G401 (cell line): ENCODE measurements at regions not wholly inside any gene's neighbourhood (a gene's known extent, or its start where the extent isn't known, plus 50 kb on each side); places are given as distances from the start of the nearest gene placed in this dataset.

Experiments used
- DNase-seq: peaks from one replicate; pipeline ENCODE4 v3.0.0-alpha.2; 2015; ENCODE audit warnings: low spot score
- in situ Hi-C: cut with HindIII; loops from 2 replicates; pipeline ENCODE4 v1.10.0; 2016; ENCODE audit warnings: low sequenced_read_pairs, mixed read lengths

DNA sequence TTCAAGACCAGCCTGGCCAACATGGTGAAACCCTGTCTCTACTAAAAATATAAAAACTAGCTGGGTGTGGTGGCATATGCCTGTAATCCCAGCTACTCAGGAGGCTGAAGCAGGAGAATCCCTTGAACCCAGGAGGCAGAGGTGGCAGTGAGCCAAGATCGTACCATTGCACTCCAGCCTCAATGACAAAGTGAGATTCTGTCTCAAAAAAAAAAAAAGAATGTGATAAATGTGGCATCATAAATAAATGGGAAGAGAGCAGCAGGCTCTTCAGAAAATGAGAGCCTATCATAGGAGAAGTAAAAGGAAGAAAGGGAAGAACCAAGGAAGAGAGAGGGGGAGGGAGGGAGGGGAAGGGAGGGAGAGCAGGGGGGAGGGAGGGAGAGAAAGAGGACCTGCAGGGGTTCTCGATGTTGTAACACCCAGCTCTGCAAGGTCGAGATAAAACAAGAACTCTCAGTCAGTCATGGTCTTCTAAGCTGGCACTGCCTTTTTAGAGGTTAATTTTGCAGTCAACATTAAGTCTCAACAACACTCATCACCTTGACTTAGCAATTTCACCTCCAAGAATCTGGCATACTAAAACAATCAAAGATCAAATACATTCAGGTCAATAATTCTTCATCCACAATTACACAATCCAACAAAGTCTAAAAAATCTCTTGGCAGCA is 68.7 kb upstream of the SIMC1 start:
- DNase-seq, result no peak
- in situ Hi-C loops, result no loop called here

DNA sequence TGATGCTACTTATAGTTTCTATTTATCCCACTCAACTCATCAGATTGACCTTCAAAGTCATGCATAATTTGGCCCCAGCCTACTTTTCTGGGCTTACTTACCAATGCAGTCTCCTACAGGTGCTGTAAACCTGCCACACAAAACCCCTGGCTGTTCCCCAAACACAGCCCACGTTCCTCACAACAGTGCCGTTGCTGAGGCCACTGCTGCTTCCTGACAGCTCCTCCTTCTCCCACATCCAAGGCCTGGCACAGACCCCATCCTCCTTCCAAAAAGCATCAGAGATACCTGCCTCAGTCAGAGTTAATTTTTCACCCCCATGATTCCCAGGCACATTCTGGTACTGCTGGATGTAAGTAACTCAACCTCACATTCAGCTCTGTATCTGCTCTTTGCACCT is 68.1 kb upstream of the SIMC1 start:
- DNase-seq, result no peak
- in situ Hi-C loops, result no loop called here

DNA sequence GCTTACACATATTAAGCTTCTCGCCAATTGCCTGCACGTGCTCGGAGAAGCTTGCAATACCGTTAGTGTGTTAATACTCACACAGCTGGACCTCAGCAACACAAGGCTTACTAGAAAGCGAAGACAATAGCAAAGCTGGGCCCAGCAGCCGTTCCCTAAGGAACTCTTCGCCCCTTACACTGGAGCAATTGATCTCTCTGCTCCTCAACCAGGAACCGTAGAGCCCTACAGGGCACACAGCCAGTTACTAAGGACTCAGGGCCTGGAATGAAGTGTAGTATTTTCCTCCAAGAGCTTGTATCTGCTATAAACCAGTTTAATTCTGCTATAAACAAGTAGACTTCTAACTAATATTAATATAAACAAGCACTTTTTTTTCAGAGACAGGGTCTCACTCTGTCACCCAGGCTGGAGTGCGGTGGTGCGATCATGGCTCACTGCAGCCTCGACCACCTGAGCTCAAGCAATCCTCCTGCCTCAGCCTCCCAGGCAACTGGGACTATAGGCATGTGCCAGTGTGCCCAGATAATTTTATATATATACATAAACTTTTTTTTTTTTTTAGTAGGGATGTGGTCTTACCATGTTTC is 67.0 kb upstream of the SIMC1 start:
- no peak for DNase-seq

DNA sequence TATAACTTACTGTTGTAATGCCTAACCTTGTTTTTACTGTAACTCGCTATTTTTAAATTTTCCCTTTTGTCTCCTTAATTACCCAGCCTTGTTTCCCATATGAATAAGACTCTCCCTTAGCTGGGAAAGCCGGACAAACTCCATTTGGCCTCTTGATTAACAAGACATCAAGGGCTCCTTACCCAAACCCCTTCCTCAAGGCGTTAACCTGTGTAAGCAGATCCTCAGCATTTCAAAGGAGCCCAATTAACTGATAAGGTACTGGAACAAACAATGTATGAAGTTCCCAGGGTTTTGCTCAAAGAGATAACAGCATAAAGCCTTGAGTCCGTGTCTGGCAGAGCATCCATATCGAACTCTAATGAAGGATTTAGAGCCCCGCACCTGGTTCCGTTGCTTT is 66.0 kb upstream of the SIMC1 start:
- in situ Hi-C loops, result no loop called here
- DNase-seq, result no peak

More for the DNA sequence above, 67.0 kb upstream of the SIMC1 start:
- in situ Hi-C loops, result no loop called here

DNA sequence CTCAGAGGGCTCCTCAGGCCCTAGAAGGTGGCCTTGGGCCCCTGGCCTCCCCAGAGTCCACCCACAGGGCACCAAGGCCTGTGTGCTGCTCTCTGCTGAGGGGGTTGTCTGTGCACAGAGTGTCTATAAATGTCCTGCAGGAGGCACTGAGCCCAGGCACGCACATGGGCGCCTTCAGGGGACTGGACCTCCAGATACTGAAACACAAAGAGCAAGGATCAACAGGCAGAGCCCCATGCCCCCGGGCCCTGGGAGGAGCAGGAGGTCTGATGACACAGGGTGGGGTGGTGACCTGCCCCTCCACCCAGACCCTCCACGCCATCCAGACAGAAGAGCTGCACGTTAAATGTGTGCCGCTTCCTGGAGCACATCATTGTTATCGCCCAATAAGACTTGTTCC is 64.6 kb upstream of the SIMC1 start:
- DNase-seq, result no peak
- in situ Hi-C loops, result no loop called here

DNA sequence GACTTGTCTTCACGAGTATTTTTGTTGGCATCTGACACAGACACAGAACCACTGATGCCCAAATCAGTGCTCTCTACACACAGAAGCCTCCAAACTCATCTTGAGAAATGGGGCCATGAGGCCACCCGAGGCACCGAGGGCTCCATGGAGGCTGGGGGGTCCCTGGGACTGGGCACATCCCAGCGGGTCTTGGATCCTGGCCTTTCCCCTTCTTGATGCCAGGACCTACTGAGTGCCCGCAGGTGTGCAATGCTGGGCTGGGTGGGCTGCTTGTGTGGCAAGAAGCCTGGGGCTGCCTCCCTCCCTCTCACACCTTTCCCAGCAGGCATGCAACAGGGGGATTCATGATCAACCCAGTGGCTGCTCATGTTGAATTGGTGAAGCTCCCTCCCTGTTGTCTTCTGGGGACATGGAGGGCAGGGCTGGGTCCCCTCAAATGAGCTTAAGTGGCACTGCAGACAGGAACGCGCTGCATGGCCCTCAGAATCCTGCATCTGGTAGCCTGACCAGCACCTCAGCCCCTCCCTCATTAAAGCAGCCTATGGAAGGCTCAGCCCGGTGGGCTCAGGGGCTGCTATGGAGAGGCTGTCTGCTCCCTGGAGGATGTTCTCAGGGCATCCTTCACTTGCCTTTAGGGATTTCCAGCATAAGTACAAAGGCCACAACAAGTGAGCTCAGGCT is 63.7 kb upstream of the SIMC1 start:
- in situ Hi-C loops, result no loop called here
- DNase-seq, result no peak

DNA sequence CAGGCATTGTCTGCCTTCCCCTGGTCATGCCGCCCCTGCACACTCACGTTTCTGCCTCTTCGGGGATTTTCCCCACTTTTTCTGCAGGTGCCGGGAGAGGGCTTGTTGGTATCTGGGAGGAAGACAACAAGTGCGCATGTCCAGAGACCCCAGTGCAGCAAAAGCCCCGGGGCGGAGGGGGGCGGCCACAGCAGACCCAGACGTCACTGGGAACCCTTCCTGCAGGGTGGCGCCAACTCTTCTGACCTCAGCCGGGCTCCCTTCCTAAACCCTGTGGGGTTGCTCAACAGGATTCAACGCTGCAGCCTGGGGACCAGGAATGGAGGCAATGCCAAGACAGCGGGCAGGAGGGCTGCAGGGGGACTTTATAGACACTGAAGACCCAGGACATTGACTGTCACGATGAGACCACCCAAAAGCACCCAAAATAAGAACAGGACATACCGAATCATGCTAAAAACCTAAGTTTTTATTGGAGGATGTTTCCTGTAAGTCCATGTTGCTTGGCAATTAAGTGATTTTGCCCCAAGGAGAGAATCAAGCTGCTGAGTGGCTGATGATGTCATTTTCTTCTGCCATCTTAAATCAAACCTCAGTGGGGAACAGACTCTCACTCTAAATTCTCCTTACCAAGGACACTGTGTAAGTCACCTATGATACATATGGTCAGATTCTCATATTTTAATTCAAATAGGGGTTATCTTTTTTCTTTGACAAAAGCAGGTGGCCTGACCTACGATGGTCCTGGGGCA is 62.9 kb upstream of the SIMC1 start:
- no peak for DNase-seq
- in situ Hi-C loops, result no loop called here

DNA sequence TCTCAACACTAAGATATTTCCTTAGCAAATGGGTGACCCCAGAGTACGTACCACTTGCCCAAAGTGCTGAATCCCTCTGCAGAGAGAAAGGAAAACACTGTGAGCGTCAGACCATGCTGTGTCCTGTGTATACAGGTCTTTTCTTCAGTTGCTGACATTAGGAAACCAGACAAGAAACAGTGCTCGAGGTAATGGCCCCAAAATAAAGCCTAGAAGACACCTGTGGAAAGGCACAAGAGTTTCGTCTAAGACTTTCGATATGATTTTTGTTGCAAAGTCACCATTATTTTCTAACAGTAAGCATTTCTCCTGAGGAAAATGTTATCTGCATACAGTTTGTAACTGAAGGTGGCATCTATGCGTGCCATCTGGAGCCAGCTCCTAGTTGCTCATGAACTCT is 62.0 kb upstream of the SIMC1 start:
- in situ Hi-C loops, result no loop called here
- DNase-seq, result no peak

DNA sequence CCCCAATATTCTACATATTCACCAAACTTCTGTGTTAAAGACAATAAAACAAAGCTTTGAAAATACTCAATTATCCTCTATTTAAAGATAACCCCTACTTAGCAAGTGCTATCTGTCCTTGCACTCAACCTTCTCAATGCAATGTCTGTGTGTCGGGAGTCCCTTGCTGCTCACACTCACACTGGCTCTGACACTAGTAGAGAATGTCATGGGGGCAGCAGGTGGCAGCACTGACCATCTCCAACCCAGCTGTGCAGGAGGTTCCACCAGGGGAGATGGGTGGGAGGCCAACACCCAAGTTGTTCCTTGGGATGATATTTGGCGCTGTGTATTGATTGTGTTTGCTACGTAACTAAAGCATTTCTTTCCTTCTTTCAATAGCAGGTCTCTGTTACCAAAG is 59.4 kb upstream of the SIMC1 start:
- DNase-seq, result no peak
- in situ Hi-C loops, result no loop called here

DNA sequence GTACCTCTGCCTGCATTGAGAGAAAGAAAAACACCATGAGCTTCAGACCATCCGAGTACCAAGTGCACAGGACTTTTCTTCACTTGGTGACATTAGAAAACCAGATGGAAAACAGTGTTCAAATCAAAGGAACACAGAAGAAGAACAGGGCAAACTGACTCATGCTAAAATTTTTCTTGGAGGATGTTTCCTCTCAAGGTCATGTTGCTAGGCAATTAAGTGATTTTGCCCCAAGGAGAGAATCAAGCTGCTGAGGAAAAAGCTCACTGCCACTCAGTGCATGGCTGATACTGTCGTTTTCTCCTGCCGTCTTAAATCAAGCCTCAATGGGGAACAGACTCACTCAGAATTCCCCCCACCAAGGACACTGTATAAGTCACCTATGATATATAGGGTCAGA is 57.9 kb upstream of the SIMC1 start:
- in situ Hi-C loops, result no loop called here

DNA sequence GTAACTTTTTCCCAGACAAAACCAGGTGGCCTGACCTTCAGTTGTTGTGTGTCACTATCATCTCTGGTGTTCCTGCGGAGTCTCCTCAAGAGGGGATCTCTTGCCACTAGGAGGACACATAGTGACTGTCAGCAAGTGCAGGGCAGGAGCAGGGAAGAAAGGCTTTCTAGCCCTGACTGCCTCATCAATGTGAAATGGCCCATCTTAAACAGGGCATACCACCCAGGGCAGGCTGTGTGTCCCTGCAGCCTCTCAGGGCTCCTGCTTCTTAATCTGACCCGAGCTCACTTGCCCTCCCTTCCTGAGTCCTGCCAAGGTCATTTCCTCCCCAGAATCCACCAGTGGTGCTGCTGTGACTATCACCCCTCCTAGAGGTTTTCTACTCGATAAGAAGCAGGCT is 57.4 kb upstream of the SIMC1 start:
- in situ Hi-C loops, result no loop called here
- DNase-seq, result no peak

More for the DNA sequence above, 57.9 kb upstream of the SIMC1 start:
- no peak for DNase-seq

DNA sequence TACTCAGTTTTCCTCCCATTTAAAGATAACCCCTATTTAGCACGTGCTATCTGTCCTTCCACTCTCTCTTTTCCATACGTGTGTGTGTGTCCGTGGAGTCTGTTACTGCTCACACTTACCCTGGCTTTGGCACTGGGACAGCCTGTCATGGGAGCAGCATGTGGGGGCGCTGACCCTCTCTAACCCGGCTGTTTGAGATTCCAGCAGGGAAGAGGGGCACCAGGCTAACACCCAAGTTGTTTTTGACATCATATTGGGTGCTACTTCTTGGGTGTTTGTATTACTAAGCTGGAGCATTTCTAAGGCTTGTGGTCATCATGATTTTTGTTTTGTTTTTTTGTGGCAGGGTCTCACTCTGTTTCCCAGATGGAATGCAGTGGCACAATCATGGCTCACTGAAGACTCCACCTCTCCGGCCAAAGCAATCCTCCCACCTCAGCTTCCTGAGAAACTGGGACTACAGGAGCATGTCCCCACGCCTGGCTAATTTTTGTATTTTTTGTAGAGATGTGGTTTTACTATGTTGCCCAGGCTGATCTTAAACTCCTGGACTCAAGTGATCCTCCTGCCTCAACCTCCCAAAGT is 56.9 kb upstream of the SIMC1 start:
- in situ Hi-C loops, result no loop called here
- no peak for DNase-seq

DNA sequence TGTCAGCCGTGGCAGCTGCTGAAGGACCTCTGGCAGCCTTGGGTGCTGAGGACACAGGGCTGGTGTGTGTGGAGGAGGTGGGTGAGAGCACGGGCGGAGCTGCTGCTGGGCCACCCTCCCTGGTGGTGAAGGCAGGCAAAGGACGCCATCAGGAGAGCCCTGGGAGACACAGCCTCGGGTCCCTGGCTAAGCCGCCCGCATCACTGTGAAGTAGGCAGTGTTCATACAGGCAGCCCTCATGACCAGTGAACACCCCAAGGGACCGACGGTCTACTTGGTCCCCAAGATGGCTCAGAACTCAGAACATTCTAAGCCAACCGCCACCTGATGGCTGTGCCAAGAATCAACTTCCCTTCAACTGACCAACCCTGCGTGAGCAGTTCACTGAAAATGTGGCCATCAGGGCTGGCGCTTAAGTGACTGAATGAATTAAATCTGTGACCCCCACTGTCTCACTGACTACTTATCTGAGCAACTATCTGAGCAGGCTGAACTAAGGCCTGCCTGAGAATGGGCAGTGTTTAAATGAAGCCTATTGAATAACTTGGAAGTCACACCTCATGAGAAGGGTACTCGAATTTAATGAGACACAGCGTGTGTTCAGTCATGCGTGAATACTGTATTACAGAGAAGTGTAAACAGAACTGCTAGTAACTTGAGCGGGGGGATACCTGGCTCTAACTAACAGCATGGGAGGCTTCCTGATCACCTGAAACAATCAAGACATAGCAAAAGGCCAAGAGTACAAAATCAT is 54.7 kb upstream of the SIMC1 start:
- in situ Hi-C loops, result no loop called here
- DNase-seq, result peak; percentile 17

DNA sequence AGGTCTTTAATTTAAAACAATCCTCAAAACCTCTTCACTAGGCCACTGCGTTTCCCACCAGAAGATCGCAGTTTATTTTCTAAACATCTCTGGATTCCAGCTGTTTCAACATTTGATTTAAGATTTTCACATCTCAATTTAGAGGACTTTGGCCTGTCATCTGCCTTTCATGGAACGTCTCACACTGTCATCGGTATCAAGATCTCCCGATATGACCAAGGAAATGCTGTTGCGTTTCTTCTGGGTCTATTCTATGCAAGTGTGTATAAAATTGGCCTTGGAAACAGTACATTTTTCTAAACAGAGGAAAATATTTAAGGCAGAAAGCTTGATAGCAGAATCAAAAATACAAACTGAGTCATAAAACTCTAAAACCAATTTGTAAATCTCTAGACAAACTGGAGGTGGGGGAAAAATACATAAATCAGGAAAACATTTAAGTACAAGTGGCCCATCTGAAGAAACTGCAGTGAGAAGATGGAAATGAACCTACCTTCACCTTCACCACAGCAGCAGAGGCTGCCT is 53.6 kb upstream of the SIMC1 start:
- DNase-seq, result no peak
- in situ Hi-C loops, result no loop called here

DNA sequence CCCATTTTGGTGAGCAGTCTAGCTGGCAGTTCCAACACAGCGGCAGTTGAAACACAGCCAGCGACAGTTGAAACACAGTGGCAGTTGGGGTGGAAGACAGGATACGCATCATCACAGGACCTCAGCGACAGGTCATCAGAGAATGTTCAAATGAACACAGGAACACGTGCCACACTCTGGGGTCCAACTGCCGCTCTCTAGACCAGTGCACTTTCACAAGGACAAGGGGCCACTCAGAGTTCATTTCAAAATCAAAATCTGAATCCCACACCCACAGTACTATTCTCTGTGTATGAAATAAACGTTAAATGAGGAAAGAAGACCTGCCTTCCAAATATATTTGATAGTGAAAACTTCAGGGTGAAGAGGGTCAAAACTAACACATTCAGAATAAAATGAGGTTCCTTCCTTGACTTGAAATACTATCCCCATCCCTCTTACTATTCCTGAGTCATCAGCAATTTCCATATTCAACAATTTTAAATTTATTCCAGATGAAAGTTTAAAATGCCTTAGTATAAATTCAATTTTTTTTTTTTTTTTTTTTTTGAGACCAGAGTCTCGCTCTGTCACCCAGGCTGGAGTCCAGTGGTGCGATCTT is 53.0 kb upstream of the SIMC1 start:
- no peak for DNase-seq
- in situ Hi-C loops, result no loop called here

DNA sequence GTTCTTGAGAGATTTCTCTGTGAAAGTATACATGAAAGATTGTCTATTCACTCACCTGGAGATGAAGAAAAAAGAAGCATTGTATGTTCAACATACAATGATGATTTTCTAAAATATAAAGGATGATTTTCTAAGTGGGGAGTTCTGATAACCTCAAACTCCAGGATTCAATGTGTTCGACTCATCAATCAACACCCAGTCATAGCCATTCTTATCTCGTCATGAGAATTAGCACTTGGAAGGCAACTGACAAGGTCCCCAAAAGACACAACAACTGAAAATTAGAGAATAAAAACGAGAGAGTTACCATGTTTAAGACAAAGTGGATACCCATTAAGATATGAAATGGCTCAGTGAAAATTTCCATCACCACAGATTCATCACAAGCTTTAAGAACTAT is 52.1 kb upstream of the SIMC1 start:
- no peak for DNase-seq
- in situ Hi-C loops, result no loop called here

DNA sequence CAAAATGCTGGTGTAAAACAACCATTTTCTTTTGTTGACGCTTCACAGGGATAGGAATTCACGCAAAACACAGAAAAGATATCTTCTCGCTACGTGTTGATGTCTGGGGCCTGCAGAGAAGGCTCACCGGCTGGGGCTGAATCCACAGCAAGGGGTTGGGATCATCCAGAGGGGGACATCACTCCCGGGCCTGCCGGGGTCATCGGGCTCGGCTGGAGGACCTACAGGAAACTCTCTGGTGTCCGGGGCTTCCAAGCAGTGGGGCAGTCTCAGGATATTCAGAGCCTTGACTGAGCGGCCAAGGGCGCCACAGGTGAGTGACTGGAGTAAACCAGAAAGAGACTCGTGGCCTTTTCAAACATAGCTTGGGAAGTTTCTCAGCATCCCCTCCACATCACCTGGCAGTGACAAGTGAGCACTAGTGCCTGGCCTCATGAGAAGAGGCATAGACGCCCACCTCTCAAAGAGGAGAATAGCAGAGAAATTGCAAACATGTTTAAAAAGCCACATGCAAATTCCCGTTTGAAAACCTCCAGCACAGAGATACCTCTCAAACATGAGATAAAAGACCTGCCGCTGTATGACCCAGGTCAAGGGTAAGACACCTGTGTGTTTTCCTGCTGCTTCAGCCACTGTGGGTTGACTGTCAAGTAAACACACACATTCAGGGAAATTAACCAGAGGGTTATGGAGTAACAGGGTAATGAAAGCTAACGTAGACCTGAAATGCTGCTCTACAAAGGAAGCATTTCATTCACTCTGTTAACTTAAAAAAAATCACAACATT is 50.8 kb upstream of the SIMC1 start:
- in situ Hi-C loops, result no loop called here
- DNase-seq, result no peak

DNA sequence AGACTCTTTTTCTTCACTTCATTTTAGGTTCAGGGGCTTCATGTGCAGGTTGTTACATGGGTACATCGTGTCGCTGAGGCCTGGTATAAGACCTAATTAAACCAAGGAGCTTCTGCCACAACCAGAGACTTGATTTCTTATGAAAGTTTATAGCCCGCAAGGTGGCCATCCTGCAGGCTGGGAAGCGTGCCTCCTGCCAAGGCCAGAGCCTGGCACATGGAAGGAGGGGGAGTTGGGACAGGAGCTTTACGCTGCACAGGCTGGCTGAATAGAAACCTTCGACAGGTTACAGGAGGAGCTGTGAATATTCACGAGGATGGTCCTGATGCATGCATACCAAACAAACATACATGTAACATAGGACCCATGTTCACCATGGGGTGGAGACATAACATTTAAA is 50.1 kb upstream of the SIMC1 start:
- no peak for DNase-seq
- in situ Hi-C loops, result no loop called here
